HPDE6-E6E7 (cell line): ENCODE measurements at regions not wholly inside any gene's neighbourhood (a gene's known extent, or its start where the extent isn't known, plus 50 kb on each side); places are given as distances from the start of the nearest gene placed in this dataset.

Experiments used
- DNase-seq: peaks from one replicate; pipeline ENCODE4 v3.0.0; 2011; ENCODE audit warnings: missing footprints; ENCODE audit errors: extremely low spot score

DNA sequence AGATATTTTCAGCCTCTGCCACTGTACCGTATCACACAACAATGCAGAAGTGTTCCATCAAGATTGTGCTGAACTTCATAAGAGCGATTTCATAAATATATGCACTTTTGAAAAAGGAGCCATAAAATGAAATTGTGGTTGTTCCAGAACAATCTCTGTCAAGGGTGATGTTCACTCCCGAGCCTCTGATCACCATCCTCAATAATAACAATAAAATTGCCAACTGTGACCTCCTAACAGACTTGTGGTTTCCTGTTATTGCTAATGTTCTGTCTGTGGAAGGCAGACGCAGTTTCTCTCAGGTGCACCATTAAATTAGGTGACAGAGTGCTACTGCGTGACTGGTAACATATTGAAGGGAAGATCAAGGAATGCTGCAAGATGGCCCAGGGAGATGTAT lies 383.7 kb downstream of the SOCS6 start:
- DNase-seq = no peak

- DNase-seq = no peak
Measured at GRCh38 chr18:70671889-70672565, 383.2 kb downstream of the SOCS6 start.

DNA sequence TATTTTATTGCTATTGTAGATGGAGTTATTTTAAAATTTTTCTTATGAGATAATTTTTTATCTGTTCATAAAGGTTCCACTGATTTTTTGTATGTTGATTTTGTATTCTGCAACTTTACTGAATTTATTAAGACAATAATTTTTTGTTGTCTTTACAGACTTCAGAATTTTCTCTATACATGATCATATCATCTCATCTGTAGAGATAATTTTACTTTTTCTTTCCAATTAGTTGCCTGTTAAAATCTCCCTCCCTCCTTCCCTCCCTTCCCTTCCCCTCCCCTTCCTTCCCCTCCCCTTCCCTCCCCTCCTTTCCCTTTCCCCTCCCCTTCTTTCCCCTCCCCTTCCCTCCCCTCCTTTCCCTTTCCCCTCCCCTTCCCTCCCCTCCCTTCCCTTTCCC lies 378.1 kb downstream of the SOCS6 start:
- no peak for DNase-seq

DNA sequence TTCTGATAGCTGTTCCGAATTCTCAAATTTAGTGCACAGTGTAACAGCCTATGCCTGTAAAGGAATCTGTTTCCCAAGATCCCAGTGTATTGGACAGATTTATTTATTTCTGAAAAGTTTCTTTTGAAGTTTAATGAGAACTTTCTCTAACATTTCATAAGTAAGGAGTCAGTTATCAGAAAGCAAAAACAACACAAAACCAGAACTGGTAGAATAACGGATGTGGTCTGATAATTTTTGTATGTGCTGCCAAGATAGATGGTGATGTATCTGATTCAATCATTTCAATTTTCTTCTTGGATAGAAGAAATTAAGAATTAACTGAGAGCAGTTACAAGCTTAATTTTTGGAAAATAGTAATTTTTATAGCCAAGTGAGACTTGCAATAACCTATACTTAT lies 374.3 kb downstream of the SOCS6 start:
- no peak for DNase-seq

DNA sequence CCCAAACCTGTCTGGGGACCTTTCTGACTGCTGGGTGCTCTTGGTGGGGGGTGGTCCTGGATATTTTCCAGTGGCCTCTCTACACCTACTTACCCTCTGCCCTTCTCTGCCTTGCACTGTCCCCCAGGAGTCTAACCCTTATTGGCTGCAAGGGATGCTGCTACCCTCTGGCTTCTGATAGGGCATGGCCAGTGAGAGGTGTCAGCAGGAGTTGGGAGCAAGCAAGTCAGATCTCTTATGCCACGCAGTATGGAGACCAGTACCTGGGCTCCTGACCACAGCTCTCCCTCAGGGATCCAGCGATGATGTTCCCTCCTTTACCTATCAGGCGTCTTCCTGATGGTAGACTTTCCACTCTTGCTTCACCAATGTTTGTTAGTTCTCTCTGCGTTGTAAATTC lies 373.7 kb downstream of the SOCS6 start:
- no peak for DNase-seq

- no peak for DNase-seq
Measured at GRCh38 chr18:70659036-70659925, 370.4 kb downstream of the SOCS6 start.

DNA sequence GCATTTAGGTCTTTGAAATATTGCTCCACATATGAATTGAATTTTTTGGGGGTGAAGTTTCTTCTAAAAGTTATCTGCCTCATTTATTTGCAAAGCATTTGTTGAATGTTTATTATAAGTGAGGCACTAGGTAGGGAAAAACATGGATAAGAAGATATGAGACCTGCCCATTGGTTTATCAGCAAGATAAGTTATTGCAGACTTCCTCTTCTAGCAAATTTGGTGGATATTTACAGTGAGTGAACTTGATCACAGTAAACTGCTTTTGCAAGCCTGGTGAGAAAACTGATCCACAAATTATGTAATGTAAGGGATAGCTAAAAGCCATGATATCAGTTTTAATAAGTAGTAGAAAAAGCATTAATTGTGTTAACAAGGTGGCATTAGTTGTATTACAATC lies 364.8 kb downstream of the SOCS6 start:
- DNase-seq = no peak

GRCh38 chr18:70650878-70651277 lies 362.0 kb downstream of the SOCS6 start:
- no peak for DNase-seq

DNA sequence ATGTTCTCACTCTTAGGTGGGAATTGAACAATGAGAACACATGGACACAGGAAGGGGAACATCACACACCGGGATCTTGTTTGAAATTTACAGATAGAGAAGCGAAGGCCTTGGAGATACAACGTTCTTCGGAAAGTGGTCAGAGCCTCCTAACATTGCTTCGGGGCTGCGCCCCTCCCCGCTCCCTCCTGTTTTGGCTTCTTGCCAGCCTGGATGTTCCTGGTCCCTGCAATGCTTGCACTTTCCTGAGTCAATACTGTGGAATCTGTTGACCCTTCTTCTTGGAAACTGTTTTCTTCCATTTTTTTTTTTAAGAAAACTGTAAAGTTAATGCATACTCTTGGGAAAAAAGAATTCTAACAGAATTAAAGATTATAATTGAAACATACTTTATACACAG lies 360.8 kb downstream of the SOCS6 start:
- no peak for DNase-seq

- no peak for DNase-seq
Measured at GRCh38 chr18:70645971-70646370, 357.1 kb downstream of the SOCS6 start.

DNA sequence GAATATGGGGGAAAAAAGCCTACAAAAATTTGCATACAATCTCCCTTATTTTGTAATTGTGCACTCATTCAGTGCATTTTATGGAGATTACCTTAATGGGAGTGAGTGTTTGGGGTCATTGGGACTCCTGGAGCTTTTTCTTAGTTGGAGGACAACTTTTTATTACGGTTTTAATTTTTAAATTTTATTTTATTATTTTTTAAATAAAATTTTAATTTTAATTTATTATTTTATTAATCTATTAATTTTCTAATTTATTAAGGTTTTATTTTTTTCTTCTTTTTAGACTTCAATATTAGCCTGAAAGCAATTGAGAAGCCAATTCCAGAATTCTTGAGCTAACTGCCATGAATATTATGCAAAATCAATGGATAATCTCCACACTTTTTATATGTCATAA lies 355.0 kb downstream of the SOCS6 start:
- DNase-seq = no peak

- DNase-seq = no peak
Measured at GRCh38 chr18:70641156-70641775, 352.4 kb downstream of the SOCS6 start.

DNA sequence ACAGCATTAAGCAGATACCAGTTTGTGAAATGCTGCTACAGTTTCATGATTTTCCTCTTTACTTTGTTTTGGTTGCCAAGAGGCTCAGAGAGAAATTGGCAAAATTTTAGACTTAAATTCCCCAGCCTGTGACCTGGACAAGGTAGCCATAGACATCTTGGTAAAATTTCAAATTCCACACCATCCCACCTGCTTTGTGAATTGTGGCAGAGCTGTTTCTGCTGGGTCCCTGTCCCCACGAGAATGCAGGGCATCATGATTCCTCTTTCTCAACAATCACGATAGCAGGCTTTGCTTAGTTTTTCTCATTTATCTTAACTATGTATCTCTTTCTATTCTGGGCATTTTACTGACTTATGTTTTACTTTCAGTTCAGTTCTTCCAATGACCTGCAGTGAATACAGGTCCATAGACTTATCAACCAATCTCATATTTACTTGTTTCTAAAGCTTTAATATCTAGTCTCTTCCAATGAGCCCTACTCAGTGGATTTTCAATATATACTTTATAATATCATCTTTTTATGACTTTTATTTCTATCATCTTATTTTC lies 351.6 kb downstream of the SOCS6 start:
- no peak for DNase-seq

- DNase-seq = no peak
Measured at GRCh38 chr18:70636991-70637390, 348.1 kb downstream of the SOCS6 start.

DNA sequence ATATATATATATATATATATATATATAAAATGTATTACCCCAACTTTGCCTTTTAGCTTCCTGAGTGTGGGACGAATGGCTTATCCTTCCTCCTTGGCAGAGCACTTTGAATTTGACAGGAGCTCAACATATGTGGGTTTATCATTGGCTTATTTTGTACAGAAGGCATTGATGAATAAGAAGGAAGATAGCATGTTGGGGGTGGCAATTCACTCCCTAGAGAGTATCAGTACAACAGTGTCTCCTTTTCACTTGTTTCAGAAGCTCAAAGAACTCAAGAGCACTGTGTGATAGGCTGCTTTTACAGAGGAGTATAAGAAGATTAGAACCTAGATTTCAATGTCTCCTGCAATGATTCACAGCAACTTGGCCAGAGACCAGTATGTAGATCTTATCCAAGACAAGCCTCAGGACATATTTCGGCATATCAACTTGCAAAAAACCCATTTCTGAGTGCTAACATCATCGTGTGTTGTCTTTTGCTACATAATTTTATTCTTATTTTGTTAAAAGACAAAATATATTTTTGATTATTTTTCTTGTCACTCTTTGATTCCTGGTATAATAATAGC lies 345.8 kb downstream of the SOCS6 start:
- no peak for DNase-seq

GRCh38 chr18:70627182-70627802 lies 338.4 kb downstream of the SOCS6 start:
- DNase-seq = no peak

DNA sequence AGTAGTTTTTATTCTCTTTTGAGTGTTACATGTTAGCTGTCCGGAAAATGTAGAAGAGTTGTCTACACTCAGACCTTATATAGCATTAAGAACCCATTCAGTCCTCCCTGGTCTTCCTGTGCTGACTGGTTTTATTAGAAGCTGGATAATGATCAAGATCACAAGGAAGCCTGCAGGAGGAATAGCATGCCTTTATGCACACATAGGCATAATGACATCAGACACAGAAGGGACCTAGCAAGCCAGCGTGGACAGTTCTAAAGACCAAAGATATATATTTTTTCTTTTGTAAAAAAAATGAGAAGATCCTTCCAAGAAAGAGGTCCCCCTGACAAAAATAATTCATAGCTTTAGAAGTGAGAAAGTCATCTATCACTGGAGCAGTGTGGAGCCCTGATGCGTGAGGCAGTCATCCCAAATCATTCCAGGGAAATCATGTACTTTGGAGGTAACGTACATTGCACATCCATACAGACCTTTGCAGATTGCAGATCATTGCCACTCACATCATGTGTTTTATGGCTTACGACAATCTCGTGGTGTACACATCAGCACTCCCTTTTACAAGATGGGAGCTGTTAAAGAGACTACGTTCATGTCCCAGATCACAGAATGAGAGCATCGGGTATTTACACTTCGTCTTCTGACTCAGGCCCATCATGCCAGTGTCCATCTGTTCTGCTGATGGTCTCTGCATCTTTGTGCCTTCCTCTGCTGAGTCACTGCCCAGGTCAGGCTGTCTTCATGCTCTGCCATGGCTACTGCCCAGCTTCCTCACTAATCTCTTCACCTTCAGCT lies 334.0 kb downstream of the SOCS6 start:
- no peak for DNase-seq

DNA sequence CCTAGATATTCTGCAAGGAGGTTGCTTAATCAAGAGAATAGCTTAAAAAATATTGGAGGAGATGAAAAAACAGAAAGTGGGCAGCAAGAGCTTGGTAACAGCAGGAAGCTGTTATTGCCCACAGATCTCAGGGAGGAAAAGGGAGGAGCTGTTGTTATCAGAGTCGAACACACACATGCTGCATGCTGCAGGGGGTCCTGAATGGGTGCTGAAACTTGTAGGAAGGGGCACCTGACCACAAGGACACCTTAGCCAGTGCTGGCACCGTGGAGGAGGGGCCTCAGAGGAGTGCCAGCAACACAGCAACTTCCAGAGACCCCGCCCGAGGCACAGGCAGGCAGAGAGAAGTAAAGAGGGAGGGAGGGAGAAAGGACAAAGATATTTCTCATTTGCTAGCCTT lies 332.9 kb downstream of the SOCS6 start:
- no peak for DNase-seq

DNA sequence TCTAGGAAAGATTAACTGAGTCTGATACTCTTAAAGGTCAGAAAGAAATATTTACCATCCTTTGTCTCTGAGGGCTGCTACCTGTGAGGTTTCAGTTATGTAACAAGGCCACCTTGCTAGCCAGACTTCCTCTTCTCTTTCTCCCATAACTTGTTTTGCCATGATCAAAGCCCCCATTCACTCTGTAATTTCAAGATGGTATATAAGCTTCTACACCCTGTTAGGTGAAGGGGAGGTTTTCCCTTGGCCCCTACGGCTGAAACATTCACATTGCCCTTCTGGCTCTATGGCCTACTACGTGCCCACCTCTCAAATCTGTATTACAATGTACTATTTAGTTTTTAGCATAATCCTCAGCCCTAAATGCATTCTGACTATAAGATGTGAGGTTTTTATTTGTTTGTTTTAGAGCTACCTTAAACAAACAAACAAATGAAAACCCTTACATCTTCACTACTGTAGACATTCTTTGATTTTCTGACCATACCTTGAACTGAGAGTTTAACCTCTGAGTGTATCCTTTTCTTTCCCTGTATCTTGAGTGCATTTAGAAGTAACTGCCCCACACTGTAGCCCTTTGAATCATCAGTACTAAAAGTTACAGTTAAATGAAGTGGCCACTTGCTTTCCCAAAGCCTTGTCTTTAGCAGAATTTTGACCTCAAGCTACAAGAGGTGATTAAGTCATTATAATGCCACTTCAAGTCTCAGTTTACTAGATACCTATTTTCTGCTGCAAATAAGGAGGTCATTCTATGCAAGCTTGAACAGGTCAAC lies 332.2 kb downstream of the SOCS6 start:
- no peak for DNase-seq
